Activated CD8-positive, alpha-beta T cell treated with anti-CD3 and anti-CD28 coated beads for 36 hours (primary cell): ENCODE measurements at regions not wholly inside any gene's neighbourhood (a gene's known extent, or its start where the extent isn't known, plus 50 kb on each side); places are given as distances from the start of the nearest gene placed in this dataset.
"Not testable (repeated sequence)": the region's sequence is repeated elsewhere in the genome, so short reads cannot be mapped to it uniquely, and the experiment has no call there.

Experiments used
- ATAC-seq: fragments of 200-7000 bp; cut with Tn5 transposase; one replicate; pipeline ENCODE4 v1.10.0; 2021; ENCODE audit warnings: mild to moderate bottlenecking, moderate library complexity
- CTCF ChIA-PET: fragments of 350-600 bp; sonication (Branson Sonifier 250); formaldehyde crosslinking; loops from one replicate; lab custom pipeline; 2021; ENCODE audit warnings: antibody characterized with exemption; lab: Charles Lee
- POLR2A ChIA-PET: fragments of 350-600 bp; sonication (Branson Sonifier 250); formaldehyde crosslinking; loops from one replicate; lab custom pipeline; 2021; ENCODE audit warnings: antibody characterized with exemption; lab: Charles Lee
- DNase-seq: peaks from one replicate; pipeline ENCODE4 v3.0.0-alpha.2; 2020
- H3K27ac Mint-ChIP-seq: one replicate; pipeline ENCODE4 v1.8.0; 2021; ENCODE audit warnings: mild to moderate bottlenecking, mixed read lengths
- H3K27me3 Mint-ChIP-seq: one replicate; pipeline ENCODE4 v1.8.0; 2021; ENCODE audit warnings: mixed read lengths
- H3K36me3 Mint-ChIP-seq: one replicate; pipeline ENCODE4 v1.8.0; 2021; ENCODE audit warnings: low read depth, mixed read lengths
- H3K4me1 Mint-ChIP-seq: one replicate; pipeline ENCODE4 v1.8.0; 2021; ENCODE audit warnings: low read depth, mixed read lengths
- H3K4me3 Mint-ChIP-seq: one replicate; pipeline ENCODE4 v1.8.0; 2021; ENCODE audit warnings: mild to moderate bottlenecking, moderate library complexity, mixed read lengths
- H3K9me3 Mint-ChIP-seq: one replicate; pipeline ENCODE4 v1.8.0; 2021; ENCODE audit warnings: mixed read lengths
- CTCF ChIP-seq: fragments of 200-600 bp; IDR thresholded peaks from one replicate; pipeline ENCODE4 v1.8.0; 2022; ENCODE audit warnings: antibody characterized with exemption, mild to moderate bottlenecking
- intact Hi-C: fragments of 100-400 bp; cut with micrococcal nuclease; formaldehyde crosslinking; loops from one replicate; pipeline ENCODE4 v1.10.0; 2022

GRCh38 chr4:54838301-54838700, 180.5 kb downstream of the KIT start:
- no peaks in the 10 kb centered on the region for H3K27me3 Mint-ChIP-seq
- no peak overlapping the region for H3K4me3 Mint-ChIP-seq
- intact Hi-C loops, result no loop called here
- H3K27ac Mint-ChIP-seq, result no peak overlapping the region
- no peak for ATAC-seq
- ChIA-PET POLR2A (no interaction called here), CTCF (no interaction called here)
- no peak for TF ChIP-seq CTCF
- DNase-seq, result no peak
- peaks cover 2% of the 10 kb centered on the region for H3K4me1 Mint-ChIP-seq
- no peaks in the 10 kb centered on the region for H3K36me3 Mint-ChIP-seq
- H3K9me3 Mint-ChIP-seq, result no peaks in the 10 kb centered on the region

- Mint-ChIP-seq H3K4me3 (no peak overlapping the region), H3K4me1 (peaks cover 2% of the 10 kb centered on the region), H3K9me3 (no peaks in the 10 kb centered on the region), H3K36me3 (no peaks in the 10 kb centered on the region), H3K27me3 (no peaks in the 10 kb centered on the region), H3K27ac (no peak overlapping the region)
- CTCF ChIA-PET, result no interaction called here
- POLR2A ChIA-PET, result no interaction called here
- DNase-seq (no peak), ATAC-seq (no peak)
- TF ChIP-seq CTCF, result no peak
- intact Hi-C loops, result no loop called here
Observed at GRCh38 chr4:54837576-54838140, 179.9 kb downstream of the KIT start.

GRCh38 chr4:54828361-54828760, 170.6 kb downstream of the KIT start:
- intact Hi-C loops, POLR2A ChIA-PET, H3K4me1 Mint-ChIP-seq, H3K27ac Mint-ChIP-seq, ATAC-seq, H3K4me3 Mint-ChIP-seq, H3K36me3 Mint-ChIP-seq, H3K9me3 Mint-ChIP-seq, CTCF ChIA-PET, H3K27me3 Mint-ChIP-seq, DNase-seq: not testable (repeated sequence)

- Mint-ChIP-seq H3K27me3 (no peaks in the 10 kb centered on the region), H3K4me3 (no peak overlapping the region), H3K4me1 (peaks cover 7% of the 10 kb centered on the region), H3K36me3 (no peaks in the 10 kb centered on the region), H3K27ac (no peak overlapping the region), H3K9me3 (peaks cover 2% of the 10 kb centered on the region)
- DNase-seq (no peak), ATAC-seq (no peak)
- TF ChIP-seq CTCF, result no peak
- ChIA-PET CTCF (no interaction called here), POLR2A (no interaction called here)
- intact Hi-C loops, result no loop called here
Observed at GRCh38 chr4:54823616-54824015, 165.9 kb downstream of the KIT start.

- ATAC-seq (no peak), DNase-seq (no peak)
- Mint-ChIP-seq H3K27me3 (no peaks in the 10 kb centered on the region), H3K9me3 (no peaks in the 10 kb centered on the region), H3K4me3 (no peak overlapping the region), H3K27ac (no peak overlapping the region), H3K4me1 (peaks cover 7% of the 10 kb centered on the region), H3K36me3 (no peaks in the 10 kb centered on the region)
- CTCF ChIA-PET, result no interaction called here
- POLR2A ChIA-PET, result no interaction called here
- intact Hi-C loops, result no loop called here
- TF ChIP-seq CTCF, result no peak
Observed at GRCh38 chr4:54819034-54819433, 161.3 kb downstream of the KIT start.

GRCh38 chr4:54818481-54818880, 160.7 kb downstream of the KIT start:
- Mint-ChIP-seq H3K27ac (no peak overlapping the region), H3K4me1 (peaks cover 7% of the 10 kb centered on the region), H3K4me3 (no peak overlapping the region), H3K9me3 (no peaks in the 10 kb centered on the region), H3K27me3 (no peaks in the 10 kb centered on the region), H3K36me3 (no peaks in the 10 kb centered on the region)
- ATAC-seq, result no peak
- DNase-seq, result no peak
- POLR2A ChIA-PET, result no interaction called here
- intact Hi-C loops, result no loop called here
- TF ChIP-seq CTCF, result no peak
- CTCF ChIA-PET, result no interaction called here
